HEK293 (cell line): ENCODE measurements at regions not wholly inside any gene's neighbourhood (a gene's known extent, or its start where the extent isn't known, plus 50 kb on each side); places are given as distances from the start of the nearest gene placed in this dataset.

Source experiments
- CTCF ChIA-PET: fragments of 350-600 bp; formaldehyde crosslinking; extraction: SDS; loops from one replicate; lab custom pipeline; 2021; ENCODE audit warnings: antibody characterized with exemption; lab: Yijun Ruan, JAX
- POLR2A ChIA-PET: fragments of 300-600 bp; formaldehyde crosslinking; extraction: SDS; loops from one replicate; lab custom pipeline; 2020; ENCODE audit warnings: antibody characterized with exemption, inconsistent platforms; lab: Yijun Ruan, JAX
- H3K27ac ChIP-seq: fragments of 200-500 bp; sonication (Bioruptor generic); 2 replicates; pipeline ENCODE4 v1.5.1; 2014; ENCODE audit warnings: low read depth, low read length, control low read depth, inconsistent platforms; ENCODE audit errors: extremely low read depth
- H3K36me3 ChIP-seq, 2 experiments: fragments of 200-500 bp in 1 of 2; sonication (Bioruptor generic) in 1 of 2; 1 replicate in 1 of 2; 2 replicates in 1 of 2; pipeline ENCODE4 v1.5.1; 2014 to 2017; ENCODE audit warnings: inconsistent platforms in 2 of 2, low read length in 2 of 2; ENCODE audit not compliant: control insufficient read depth in 2 of 2, insufficient read depth in 1 of 2
- H3K4me1 ChIP-seq: fragments of 200-500 bp; sonication (Bioruptor generic); 2 replicates; pipeline ENCODE4 v1.5.1; 2014; ENCODE audit warnings: mild to moderate bottlenecking, low read length, inconsistent platforms; ENCODE audit not compliant: control insufficient read depth, insufficient read depth
- H3K4me3 ChIP-seq: 2 replicates; pipeline ENCODE4 v1.5.1; 2011; ENCODE audit warnings: low read depth, mild to moderate bottlenecking, control low read depth, low read length, moderate library complexity
- H3K9me3 ChIP-seq: fragments of 200-500 bp; sonication (Bioruptor generic); 2 replicates; pipeline ENCODE4 v1.5.1; 2014; ENCODE audit warnings: low read depth, low read length, inconsistent platforms; ENCODE audit not compliant: control insufficient read depth, insufficient read depth
- HOXD13 ChIP-seq: sonication (generic); formaldehyde crosslinking; IDR thresholded peaks from 2 replicates; pipeline ENCODE4 v1.8.0; 2022; ENCODE audit warnings: missing genetic modification reagents, borderline replicate concordance
- KLF16 ChIP-seq: fragments of 450-650 bp; formaldehyde crosslinking; IDR thresholded peaks from 2 replicates; pipeline ENCODE4 v1.5.1; 2017; ENCODE audit warnings: missing biosample characterization, missing genetic modification characterization
- KLF17 ChIP-seq: fragments of 450-650 bp; formaldehyde crosslinking; IDR thresholded peaks from 2 replicates; pipeline ENCODE4 v1.5.1; 2016; ENCODE audit warnings: missing biosample characterization, missing genetic modification characterization
- KLF8 ChIP-seq: fragments of 450-650 bp; formaldehyde crosslinking; IDR thresholded peaks from 2 replicates; pipeline ENCODE4 v1.5.1; 2016; ENCODE audit warnings: missing biosample characterization, missing genetic modification characterization
- PRDM2 ChIP-seq: fragments of 450-650 bp; formaldehyde crosslinking; IDR thresholded peaks from 2 replicates; pipeline ENCODE4 v1.5.1; 2016; ENCODE audit warnings: missing biosample characterization, missing genetic modification characterization, borderline replicate concordance
- ZBTB17 ChIP-seq: fragments of 450-650 bp; formaldehyde crosslinking; IDR thresholded peaks from 2 replicates; pipeline ENCODE4 v1.5.1; 2016; ENCODE audit warnings: missing biosample characterization, missing genetic modification characterization
- ZEB2 ChIP-seq: fragments of 450-650 bp; formaldehyde crosslinking; IDR thresholded peaks from 2 replicates; pipeline ENCODE4 v1.5.1; 2016; ENCODE audit warnings: missing biosample characterization, missing genetic modification characterization
- ZNF18 ChIP-seq: fragments of 450-650 bp; formaldehyde crosslinking; IDR thresholded peaks from 2 replicates; pipeline ENCODE4 v1.5.1; 2016; ENCODE audit warnings: missing biosample characterization, missing genetic modification characterization
- ZNF184 ChIP-seq: fragments of 450-650 bp; IDR thresholded peaks from 2 replicates; pipeline ENCODE4 v1.5.1; 2018; ENCODE audit warnings: missing biosample characterization, mild to moderate bottlenecking, missing genetic modification characterization
- ZNF19 ChIP-seq: fragments of 450-650 bp; formaldehyde crosslinking; IDR thresholded peaks from 2 replicates; pipeline ENCODE4; 2016; ENCODE audit warnings: missing biosample characterization, missing genetic modification characterization, low read depth
- ZNF423 ChIP-seq: fragments of 450-650 bp; formaldehyde crosslinking; IDR thresholded peaks from 2 replicates; pipeline ENCODE4 v1.5.1; 2016; ENCODE audit warnings: missing biosample characterization, missing genetic modification characterization
- ZNF621 ChIP-seq: fragments of 450-650 bp; formaldehyde crosslinking; IDR thresholded peaks from 2 replicates; pipeline ENCODE4 v1.5.1; 2017; ENCODE audit warnings: missing biosample characterization, missing genetic modification characterization
- ZNF623 ChIP-seq: fragments of 450-650 bp; formaldehyde crosslinking; IDR thresholded peaks from 2 replicates; pipeline ENCODE4 v1.5.1; 2016; ENCODE audit warnings: missing biosample characterization, missing genetic modification characterization
- ZNF660 ChIP-seq: fragments of 450-650 bp; IDR thresholded peaks from 2 replicates; pipeline ENCODE4 v1.5.1; 2018; ENCODE audit warnings: missing biosample characterization, mild to moderate bottlenecking, missing genetic modification characterization
- ZNF704 ChIP-seq: fragments of 450-650 bp; formaldehyde crosslinking; IDR thresholded peaks from 2 replicates; pipeline ENCODE4 v1.5.1; 2016; ENCODE audit warnings: missing biosample characterization, missing genetic modification characterization
- ZNF837 ChIP-seq: fragments of 450-650 bp; formaldehyde crosslinking; IDR thresholded peaks from 2 replicates; pipeline ENCODE4 v1.5.1; 2016; ENCODE audit warnings: missing biosample characterization, missing genetic modification characterization

GRCh38 chr12:13586361-13586760 is 389.8 kb downstream of the EMP1 start:
- ChIA-PET POLR2A (no interaction called here), CTCF (no interaction called here)
- H3K36me3 ChIP-seq, result no peaks in the 10 kb centered on the region
- no peak overlapping the region for H3K27ac ChIP-seq
- no peaks in the 10 kb centered on the region for H3K9me3 ChIP-seq
- H3K4me3 ChIP-seq, result no peak overlapping the region
- no peaks in the 10 kb centered on the region for H3K4me1 ChIP-seq
- TF ChIP-seq ZBTB17 (tag by site-specific recombination) (no peak), ZNF423 (no peak), KLF17 (tag by site-specific recombination) (no peak), ZNF18 (tag by site-specific recombination) (no peak), PRDM2 (tag by site-specific recombination) (no peak), ZNF184 (tag by site-specific recombination) (no peak)

- Histone ChIP-seq H3K4me3 (no peak overlapping the region), H3K27ac (no peak overlapping the region), H3K4me1 (no peaks in the 10 kb centered on the region), H3K36me3 (no peaks in the 10 kb centered on the region), H3K9me3 (no peaks in the 10 kb centered on the region)
- ChIA-PET POLR2A (no interaction called here), CTCF (interaction anchor here (0.6 to 1.0 kb wide), 2 partner anchors 16 to 50 kb away, joined by 3 read pairs; no protein-coding TSS in a partner anchor)
- TF ChIP-seq KLF8, result no peak
- TF ChIP-seq HOXD13 (CRISPR knock-in tag), result no peak
- TF ChIP-seq ZEB2 (tag by site-specific recombination), result no peak
- TF ChIP-seq ZNF621, result no peak
- no peak for TF ChIP-seq ZNF837 (tag by site-specific recombination)
- no peak for TF ChIP-seq ZNF623
- no peak for TF ChIP-seq KLF16 (tag by site-specific recombination)
- TF ChIP-seq ZNF704, result no peak
- no peak for TF ChIP-seq ZNF19
- no peak for TF ChIP-seq ZNF660
These were observed 388.0 kb downstream of the EMP1 start for GRCh38 chr12:13584541-13584940.
